NT2/D1 (cell line): ENCODE measurements at regions not wholly inside any gene's neighbourhood (a gene's known extent, or its start where the extent isn't known, plus 50 kb on each side); places are given as distances from the start of the nearest gene placed in this dataset.

Source experiments
- SUZ12 ChIP-seq: IDR thresholded peaks from 2 replicates; pipeline ENCODE4 v1.6.1; 2011; ENCODE audit not compliant: insufficient read length, insufficient read depth; ENCODE audit errors: extremely low read depth
- YY1 ChIP-seq: IDR thresholded peaks from 2 replicates; pipeline ENCODE4 v1.6.1; 2011; ENCODE audit not compliant: insufficient read length, insufficient read depth

DNA sequence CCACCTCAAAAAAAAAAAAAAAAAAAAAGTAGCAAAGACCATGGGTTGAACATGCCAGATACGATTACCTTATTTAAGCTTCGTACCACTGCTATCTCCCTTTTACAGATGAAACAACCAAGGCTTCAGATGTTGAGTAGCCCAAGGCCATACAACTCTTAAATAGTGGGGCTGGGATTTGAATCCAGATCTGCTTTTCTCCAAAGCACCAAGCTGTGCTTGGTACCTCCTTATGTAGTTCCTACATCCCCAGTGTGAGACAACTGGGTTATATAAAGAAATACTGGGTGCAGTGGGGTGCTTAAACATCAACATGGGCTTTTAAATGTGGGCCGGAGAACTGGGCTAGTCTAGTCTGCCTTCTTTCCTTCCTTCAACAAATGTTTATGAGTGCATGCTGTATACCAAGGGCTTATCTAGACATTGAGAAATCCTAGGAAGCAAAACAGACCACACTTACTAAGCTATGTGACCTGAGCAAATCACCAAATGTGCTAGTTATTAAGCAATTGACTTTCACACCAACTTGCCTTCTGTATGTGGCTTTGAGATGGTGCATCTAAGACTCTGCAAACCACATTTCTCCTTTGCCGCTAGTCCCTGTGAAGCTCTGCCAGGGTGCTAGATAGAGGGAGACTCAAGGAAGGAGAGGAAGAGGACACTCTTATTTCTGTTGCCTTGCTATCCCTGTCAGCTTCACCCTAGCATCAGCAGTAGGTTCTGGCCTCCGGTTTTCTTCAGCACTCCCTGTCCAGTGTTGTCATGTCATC lies 201.4 kb upstream of the FOXN2 start:
- TF ChIP-seq YY1: no peak
- TF ChIP-seq SUZ12: no peak
